Dedifferentiated amniotic fluid mesenchymal stem cell (primary cell): ENCODE measurements at regions not wholly inside any gene's neighbourhood (a gene's known extent, or its start where the extent isn't known, plus 50 kb on each side); places are given as distances from the start of the nearest gene placed in this dataset.
A peak's percentile ranks its signal among the peaks of the same experiment; 100 is the strongest.

Experiments used
- DNase-seq: peaks from one replicate; pipeline ENCODE4 v3.0.0-alpha.2; 2016; ENCODE audit errors: extremely low spot score

- DNase-seq = no peak
Measured at GRCh38 chr6:105850261-105851112, 235.6 kb upstream of the PRDM1 start.

- DNase-seq = no peak
Measured at GRCh38 chr6:105849746-105850145, 236.4 kb upstream of the PRDM1 start.

DNA sequence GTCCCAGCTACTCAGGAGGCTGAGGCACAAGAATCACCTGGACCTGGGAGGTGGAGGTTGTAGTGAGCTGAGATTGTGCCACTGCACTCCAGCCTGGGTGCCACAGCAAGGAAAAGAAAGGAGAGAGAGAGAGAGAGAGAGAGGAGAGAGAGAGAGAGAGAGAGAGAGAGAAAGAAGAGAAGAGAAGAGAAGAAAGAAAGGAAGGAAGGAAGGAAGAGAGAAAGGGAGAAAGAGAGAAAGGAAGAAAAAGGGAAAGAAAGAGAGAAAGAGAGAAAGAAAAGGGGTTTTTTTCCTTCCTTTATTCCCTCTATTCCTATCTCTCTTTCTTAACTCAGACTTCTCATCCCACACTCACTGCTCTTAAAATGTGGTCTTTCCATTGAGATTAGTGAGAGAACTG, 238.7 kb upstream of the PRDM1 start:
- DNase-seq = no peak

- DNase-seq = no peak
Measured at GRCh38 chr6:105844275-105844883, 241.8 kb upstream of the PRDM1 start.

GRCh38 chr6:105839266-105839665, 246.9 kb upstream of the PRDM1 start:
- DNase-seq = no peak

- DNase-seq = peak; percentile 47
Measured at GRCh38 chr6:105838171-105838570, 248.0 kb upstream of the PRDM1 start.

GRCh38 chr6:105836889-105837288, 249.2 kb upstream of the PRDM1 start:
- DNase-seq = no peak

DNA sequence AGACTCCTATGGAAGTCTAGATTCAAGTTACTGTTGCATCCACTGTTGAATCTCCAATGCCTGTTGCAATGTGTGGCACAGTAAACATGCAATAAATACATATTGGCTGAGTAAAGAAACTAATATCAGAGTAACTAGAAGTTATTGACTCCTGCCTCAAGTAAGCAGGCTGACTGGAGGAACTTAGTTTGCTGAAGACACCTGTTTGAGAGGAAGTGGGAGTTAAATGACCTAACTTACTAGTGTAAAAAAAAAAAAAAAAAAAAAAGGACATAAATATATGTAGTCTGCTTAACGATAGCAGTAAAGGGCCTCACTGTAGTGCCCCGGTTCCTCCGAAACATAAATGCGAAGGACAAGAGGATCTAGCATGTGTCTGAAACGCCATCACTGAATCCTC, 249.8 kb upstream of the PRDM1 start:
- no peak for DNase-seq

DNA sequence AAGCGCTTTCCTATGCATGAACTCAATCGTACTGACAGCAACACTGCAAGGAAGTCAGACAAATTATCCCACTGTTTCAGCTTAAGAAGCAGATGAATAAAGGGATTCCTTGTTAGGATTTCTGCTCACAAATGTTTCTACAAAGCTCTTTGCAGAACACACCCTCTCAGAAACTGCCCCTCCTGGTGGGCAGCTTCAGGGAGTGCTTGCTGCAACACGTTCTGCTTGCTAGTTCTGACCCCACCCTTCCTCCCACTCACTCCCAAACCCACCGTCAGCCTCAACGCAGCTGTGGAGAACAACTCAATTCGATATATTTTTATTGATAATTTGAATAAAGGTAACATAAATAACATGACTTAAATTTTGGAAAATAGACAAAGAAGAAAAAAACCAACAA, 250.8 kb upstream of the PRDM1 start:
- DNase-seq = no peak

GRCh38 chr6:105833959-105834947, 251.9 kb upstream of the PRDM1 start:
- no peak for DNase-seq

DNA sequence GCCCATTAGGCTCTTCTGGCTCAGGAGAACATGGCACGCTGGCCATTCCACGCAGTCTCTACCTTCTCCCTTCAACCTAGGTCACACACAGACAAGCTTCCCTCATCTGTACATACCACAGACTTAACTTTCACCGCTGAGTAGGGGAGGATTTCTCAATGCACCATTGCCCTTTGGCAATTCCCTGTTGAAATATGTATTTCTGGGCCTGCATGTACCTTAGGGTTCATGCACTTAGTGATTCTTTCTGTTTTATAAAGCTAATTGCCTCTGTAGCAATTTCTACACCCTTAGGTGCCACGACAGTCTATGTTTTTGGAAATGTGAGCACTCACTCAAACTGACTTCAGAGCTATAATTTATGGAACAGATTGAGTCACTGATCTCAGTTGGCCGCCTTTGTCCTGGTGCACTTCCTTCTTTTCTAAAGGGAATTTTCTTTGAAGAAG, 253.8 kb upstream of the PRDM1 start:
- DNase-seq = no peak

GRCh38 chr6:105831311-105832097, 254.6 kb upstream of the PRDM1 start:
- no peak for DNase-seq

DNA sequence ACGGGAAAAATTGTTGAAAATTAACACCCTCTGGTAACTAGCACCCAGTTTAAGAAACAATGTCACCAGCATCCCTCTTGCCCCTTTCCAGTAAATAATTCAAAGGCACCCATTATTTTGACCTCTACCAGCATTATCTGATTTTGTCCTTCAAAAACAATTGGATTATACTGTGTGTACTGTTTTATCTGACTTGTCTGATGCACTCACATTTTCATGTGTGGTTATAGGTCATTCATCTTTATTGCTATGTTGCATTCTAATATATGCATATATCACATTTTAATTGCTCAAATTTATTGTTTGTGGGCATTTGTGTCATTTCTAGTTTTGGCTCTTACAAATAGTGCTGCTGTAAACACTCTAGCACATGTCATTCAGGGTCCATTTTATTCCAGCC, 260.9 kb upstream of the PRDM1 start:
- no peak for DNase-seq

GRCh38 chr6:105824732-105825131, 261.4 kb upstream of the PRDM1 start:
- no peak for DNase-seq

- no peak for DNase-seq
Measured at GRCh38 chr6:105821777-105822176, 264.4 kb upstream of the PRDM1 start.

GRCh38 chr6:105821027-105821426, 265.1 kb upstream of the PRDM1 start:
- no peak for DNase-seq

GRCh38 chr6:105819745-105820144, 266.4 kb upstream of the PRDM1 start:
- DNase-seq = no peak

DNA sequence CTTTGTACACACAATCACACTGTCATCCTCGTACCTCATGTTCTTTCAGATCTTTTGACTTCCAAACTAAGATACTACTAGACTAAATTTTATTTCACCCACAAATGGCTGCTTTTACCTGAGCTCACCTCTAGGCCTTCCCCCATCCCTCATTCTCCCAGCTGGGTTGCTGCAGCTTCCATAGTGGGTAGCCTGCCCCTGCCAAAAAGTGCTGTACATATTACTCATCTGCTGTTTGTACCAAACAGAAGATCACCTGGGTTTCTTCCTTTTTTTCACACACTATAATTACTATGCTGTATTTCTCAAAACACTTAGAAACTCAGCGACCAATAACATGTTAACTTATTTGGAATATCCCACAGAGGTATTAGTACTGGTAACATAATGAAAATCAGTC, 267.6 kb upstream of the PRDM1 start:
- no peak for DNase-seq

- no peak for DNase-seq
Measured at GRCh38 chr6:105817961-105818360, 268.2 kb upstream of the PRDM1 start.

- DNase-seq = no peak
Measured at GRCh38 chr6:105817370-105817769, 268.8 kb upstream of the PRDM1 start.

- DNase-seq = no peak
Measured at GRCh38 chr6:105816847-105817246, 269.3 kb upstream of the PRDM1 start.
